IMR-90 (cell line): ENCODE measurements at regions not wholly inside any gene's neighbourhood (a gene's known extent, or its start where the extent isn't known, plus 50 kb on each side); places are given as distances from the start of the nearest gene placed in this dataset.

Experiments
- ATAC-seq: fragments of 200-7000 bp; cut with Tn5 transposase; 2 replicates; pipeline ENCODE4 v1.9.1; 2020; ENCODE audit warnings: low read depth, mild to moderate bottlenecking, moderate library complexity
- BruUV-seq: library from RNA; stranded (reverse); fragments of 400-500 nt; replicated peaks from 2 replicates; lab custom pipeline; 2021; lab: Mats Ljungman, UMichigan
- CTCF ChIA-PET: fragments of 300-600 bp; formaldehyde crosslinking; extraction: SDS; loops from one replicate; lab custom pipeline; 2021; ENCODE audit warnings: antibody characterized with exemption; lab: Yijun Ruan, JAX
- POLR2A ChIA-PET: fragments of 300-600 bp; sonication (Branson Sonifier 250); formaldehyde crosslinking; loops from one replicate; lab custom pipeline; 2022; ENCODE audit warnings: antibody characterized with exemption; ENCODE audit not compliant: unreplicated experiment; lab: Charles Lee
- DNase-seq: peaks from one replicate; pipeline ENCODE4 v3.0.0; 2013
- H2AFZ ChIP-seq: replicated peaks from 2 replicates; pipeline ENCODE3; 2013; ENCODE audit warnings: low read length, mild to moderate bottlenecking; ENCODE audit not compliant: poor library complexity
- H2AK5ac ChIP-seq: 2 replicates; pipeline ENCODE4 v1.6.1; 2013; ENCODE audit warnings: low read depth, low read length, inconsistent platforms
- H2AK9ac ChIP-seq: replicated peaks from 2 replicates; pipeline ENCODE3; 2013; ENCODE audit warnings: mild to moderate bottlenecking, low read depth, low read length, moderate library complexity; ENCODE audit not compliant: poor library complexity
- H2BK120ac ChIP-seq: 2 replicates; pipeline ENCODE4 v1.6.1; 2013; ENCODE audit warnings: low read depth, low read length, inconsistent platforms
- H2BK15ac ChIP-seq: 3 replicates; pipeline ENCODE4 v1.6.1; 2013; ENCODE audit warnings: low read depth, low read length, inconsistent platforms
- H2BK20ac ChIP-seq: 2 replicates; pipeline ENCODE4 v1.6.1; 2013; ENCODE audit warnings: low read depth, mild to moderate bottlenecking, inconsistent platforms, low read length, moderate library complexity
- H2BK5ac ChIP-seq: 2 replicates; pipeline ENCODE4 v1.6.1; 2013; ENCODE audit warnings: mild to moderate bottlenecking, low read depth, low read length, inconsistent platforms; ENCODE audit not compliant: poor library complexity, severe bottlenecking
- H3K14ac ChIP-seq: replicated peaks from 2 replicates; pipeline ENCODE4 v1.6.1; 2013; ENCODE audit warnings: low read depth, low read length, inconsistent platforms
- H3K18ac ChIP-seq: 2 replicates; pipeline ENCODE4 v1.6.1; 2013; ENCODE audit warnings: low read depth, low read length, control low read depth
- H3K23ac ChIP-seq: 2 replicates; pipeline ENCODE4 v1.6.1; 2013; ENCODE audit warnings: low read depth, low read length, inconsistent platforms
- H3K27ac ChIP-seq: 2 replicates; pipeline ENCODE4 v1.5.1; 2013; ENCODE audit warnings: mild to moderate bottlenecking, control low read depth, low read length; ENCODE audit not compliant: insufficient read depth
- H3K27me3 ChIP-seq: 2 replicates; pipeline ENCODE4 v1.6.1; 2013; ENCODE audit warnings: low read length; ENCODE audit not compliant: control insufficient read depth, insufficient read depth
- H3K36me3 ChIP-seq: 2 replicates; pipeline ENCODE4 v1.6.1; 2013; ENCODE audit warnings: low read length, mixed read lengths; ENCODE audit not compliant: control insufficient read depth, insufficient read depth
- H3K4ac ChIP-seq: 2 replicates; pipeline ENCODE4 v1.6.1; 2013; ENCODE audit warnings: low read depth, low read length, inconsistent platforms
- H3K4me1 ChIP-seq: 2 replicates; pipeline ENCODE4 v1.6.1; 2013; ENCODE audit warnings: low read length, mixed read lengths; ENCODE audit not compliant: control insufficient read depth, insufficient read depth
- H3K4me2 ChIP-seq: 2 replicates; pipeline ENCODE4 v1.6.1; 2013; ENCODE audit warnings: low read depth, mild to moderate bottlenecking, control low read depth, low read length, moderate library complexity
- H3K4me3 ChIP-seq: 2 replicates; pipeline ENCODE4 v1.5.1; 2013; ENCODE audit warnings: low read depth, mild to moderate bottlenecking, control low read depth, low read length, moderate library complexity; ENCODE audit not compliant: insufficient read depth
- H3K56ac ChIP-seq: 2 replicates; pipeline ENCODE4 v1.6.1; 2013; ENCODE audit warnings: low read length, inconsistent platforms; ENCODE audit not compliant: insufficient read depth; ENCODE audit errors: extremely low read depth
- H3K79me1 ChIP-seq, 2 experiments: 2 replicates each; pipeline ENCODE4 v1.6.1; 2013; ENCODE audit warnings: low read length in 2 of 2, inconsistent platforms in 1 of 2, low read depth in 1 of 2
- H3K9ac ChIP-seq: 2 replicates; pipeline ENCODE4 v1.6.1; 2013; ENCODE audit warnings: low read depth, low read length, control low read depth
- H3K9me1 ChIP-seq: 2 replicates; pipeline ENCODE4 v1.6.1; 2013; ENCODE audit warnings: low read length, inconsistent platforms; ENCODE audit not compliant: insufficient read depth
- H3K9me3 ChIP-seq: 2 replicates; pipeline ENCODE4 v1.6.1; 2013; ENCODE audit warnings: low read length; ENCODE audit not compliant: control insufficient read depth, insufficient read depth
- H4K20me1 ChIP-seq: 2 replicates; pipeline ENCODE4 v1.6.1; 2013; ENCODE audit warnings: low read length, inconsistent platforms; ENCODE audit not compliant: insufficient read depth
- H4K5ac ChIP-seq: 2 replicates; pipeline ENCODE4 v1.6.1; 2013; ENCODE audit warnings: mild to moderate bottlenecking, low read depth, low read length, control low read depth
- H4K8ac ChIP-seq, 2 experiments: 2 replicates each; pipeline ENCODE4 v1.6.1; 2013; ENCODE audit warnings: low read depth in 2 of 2, low read length in 2 of 2, control low read depth in 1 of 2, inconsistent platforms in 1 of 2
- H4K91ac ChIP-seq: 2 replicates; pipeline ENCODE4 v1.6.1; 2013; ENCODE audit warnings: low read depth, low read length, inconsistent platforms; ENCODE audit not compliant: insufficient read depth
- BHLHE40 ChIP-seq: fragments of 150-350 bp; IDR thresholded peaks from 2 replicates; pipeline ENCODE4 v1.6.1; 2016; ENCODE audit warnings: mild to moderate bottlenecking, low read depth, low read length
- CEBPB ChIP-seq: IDR thresholded peaks from 2 replicates; pipeline ENCODE4 v1.6.1; 2012; ENCODE audit warnings: low read depth, low read length, improper control_type of control experiment
- CHD1 ChIP-seq: IDR thresholded peaks from 2 replicates; pipeline ENCODE4 v1.6.1; 2012; ENCODE audit warnings: low read depth, low read length, improper control_type of control experiment
- CTCF ChIP-seq: conservative IDR thresholded peaks from 2 replicates; pipeline ENCODE4 v1.5.1; 2012; ENCODE audit warnings: mild to moderate bottlenecking, low read depth, low read length, improper control_type of control experiment
- ELK1 ChIP-seq: fragments of 150-350 bp; IDR thresholded peaks from 2 replicates; pipeline ENCODE4 v1.6.1; 2016; ENCODE audit warnings: low read depth, mild to moderate bottlenecking, low read length, moderate library complexity, borderline replicate concordance
- FOS ChIP-seq: fragments of 150-350 bp; IDR thresholded peaks from 2 replicates; pipeline ENCODE4 v1.6.1; 2016; ENCODE audit warnings: low read depth, low read length
- MAFK ChIP-seq: IDR thresholded peaks from 2 replicates; pipeline ENCODE4 v1.6.1; 2012; ENCODE audit warnings: low read depth, low read length, improper control_type of control experiment
- MAZ ChIP-seq: IDR thresholded peaks from 2 replicates; pipeline ENCODE4 v1.6.1; 2012; ENCODE audit warnings: low read depth, mild to moderate bottlenecking, low read length, improper control_type of control experiment, moderate library complexity, borderline replicate concordance
- MXI1 ChIP-seq: IDR thresholded peaks from 2 replicates; pipeline ENCODE4 v1.6.1; 2012; ENCODE audit warnings: low read depth, mild to moderate bottlenecking, low read length, moderate library complexity, borderline replicate concordance
- POLR2A ChIP-seq: IDR thresholded peaks from 2 replicates; pipeline ENCODE4 v1.6.1; 2012; ENCODE audit warnings: mild to moderate bottlenecking, low read depth, low read length
- RAD21 ChIP-seq: IDR thresholded peaks from 2 replicates; pipeline ENCODE4 v1.6.1; 2012; ENCODE audit warnings: low read length, improper control_type of control experiment
- RCOR1 ChIP-seq: IDR thresholded peaks from 2 replicates; pipeline ENCODE4 v1.6.1; 2012; ENCODE audit warnings: mild to moderate bottlenecking, low read length, improper control_type of control experiment; ENCODE audit not compliant: insufficient replicate concordance
- RFX5 ChIP-seq: IDR thresholded peaks from 2 replicates; pipeline ENCODE4 v1.8.0; 2012; ENCODE audit warnings: low read depth, mild to moderate bottlenecking, low read length, moderate library complexity
- USF2 ChIP-seq: fragments of 150-350 bp; IDR thresholded peaks from 2 replicates; pipeline ENCODE4 v1.6.1; 2017; ENCODE audit warnings: mild to moderate bottlenecking, antibody characterized with exemption, low read length, low read depth
- WGBS, 2 experiments: methylation state at CpG; one replicate each; pipeline versions ENCODE4 v1.1.5 to v1.1.7; 2013; ENCODE audit warnings: missing lambda C conversion rate in 2 of 2; ENCODE audit not compliant: insufficient read length in 1 of 2; ENCODE audit errors: extremely low coverage in 2 of 2; 5-methylcytosine and 5-hydroxymethylcytosine counted together
- dilution Hi-C: fragments of 300-500 bp; cut with HindIII; formaldehyde crosslinking; loops from one replicate; pipeline ENCODE4 v1.14.3; 2018; ENCODE audit warnings: low sequenced_read_pairs; ENCODE audit not compliant: unreplicated experiment
- in situ Hi-C: fragments of 300-500 bp; cut with MboI; formaldehyde crosslinking; loops from 3 replicates; pipeline ENCODE4 v1.14.3; 2019; ENCODE audit warnings: low sequenced_read_pairs, inconsistent platforms, mixed read lengths
- intact Hi-C: fragments of 100-400 bp; cut with micrococcal nuclease; formaldehyde crosslinking; loops from 2 replicates; pipeline ENCODE4 v1.10.0; 2022

GRCh38 chr5:8870959-8871355 is 674.9 kb downstream of the SEMA5A start:
- H3K23ac ChIP-seq = no peak overlapping the region
- no peaks in the 10 kb centered on the region for H3K27me3 ChIP-seq
- H3K4me1 ChIP-seq = no peaks in the 10 kb centered on the region
- ChIA-PET POLR2A (no interaction called here), CTCF (no interaction called here)
- DNase-seq (no peak), ATAC-seq (no peak)
- no peak overlapping the region for H3K18ac ChIP-seq
- in situ Hi-C loops = no loop called here
- H3K4me3 ChIP-seq = no peak overlapping the region
- H3K9me3 ChIP-seq = no peaks in the 10 kb centered on the region
- BruUV-seq = no TSS peak
- no peaks in the 10 kb centered on the region for H4K20me1 ChIP-seq
- H2BK120ac ChIP-seq = no peak overlapping the region
- TF ChIP-seq CHD1 (no peak), RCOR1 (no peak), MXI1 (no peak), BHLHE40 (no peak), POLR2A (no peak), RAD21 (no peak), RFX5 (no peak), MAFK (no peak), CTCF (no peak), CEBPB (no peak), USF2 (no peak), ELK1 (no peak), MAZ (no peak), FOS (no peak)
- no peak overlapping the region for H2BK5ac ChIP-seq
- intact Hi-C loops = no loop called here
- whole genome bisulfite sequencing, 2 experiments = no CpG with 5 or more reads among the region's 7 CpGs
- dilution Hi-C loops = no loop called here
- H3K27ac ChIP-seq = no peak overlapping the region
- no peak overlapping the region for H3K56ac ChIP-seq
- H4K8ac ChIP-seq = no peak overlapping the region
- no peaks in the 10 kb centered on the region for H3K36me3 ChIP-seq
- no peak overlapping the region for H3K14ac ChIP-seq
- H2AFZ ChIP-seq = no peak overlapping the region
- H4K5ac ChIP-seq = no peak overlapping the region
- H3K79me1 ChIP-seq = no peaks in the 10 kb centered on the region
- H3K4me2 ChIP-seq = no peak overlapping the region
- H3K9ac ChIP-seq = no peak overlapping the region
- H4K91ac ChIP-seq = no peak overlapping the region
- no peaks in the 10 kb centered on the region; the same call in 1 of the 2 replicates for H3K9me1 ChIP-seq
- H3K4ac ChIP-seq = no peak overlapping the region
- H2BK20ac ChIP-seq = no peak overlapping the region
- no peak overlapping the region for H2AK5ac ChIP-seq
- no peak overlapping the region for H2BK15ac ChIP-seq
- no peak overlapping the region for H2AK9ac ChIP-seq
